TTC549 (cell line): ENCODE measurements at regions not wholly inside any gene's neighbourhood (a gene's known extent, or its start where the extent isn't known, plus 50 kb on each side); places are given as distances from the start of the nearest gene placed in this dataset.

Source experiments
- FAIRE-seq: peaks from 2 replicates; lab custom pipeline; 2012; peaks lifted over from hg19 to GRCh38; lab: Jason Lieb, UNC

GRCh38 chr5:57836331-57836730 is 353.7 kb upstream of the ACTBL2 start:
- FAIRE-seq: no peak

GRCh38 chr5:57834829-57835608 is 352.4 kb upstream of the ACTBL2 start:
- FAIRE-seq: no peak

GRCh38 chr5:57833489-57833888 is 350.9 kb upstream of the ACTBL2 start:
- no peak for FAIRE-seq

GRCh38 chr5:57832875-57833274 is 350.3 kb upstream of the ACTBL2 start:
- FAIRE-seq: no peak

- no peak for FAIRE-seq
Observed at GRCh38 chr5:57831932-57832331, 349.3 kb upstream of the ACTBL2 start.

- FAIRE-seq: no peak
Observed at GRCh38 chr5:57831090-57831489, 348.5 kb upstream of the ACTBL2 start.

- no peak for FAIRE-seq
Observed at GRCh38 chr5:57828221-57828620, 345.6 kb upstream of the ACTBL2 start.

GRCh38 chr5:57825031-57825686 is 342.5 kb upstream of the ACTBL2 start:
- FAIRE-seq: no peak

GRCh38 chr5:57824623-57825022 is 342.0 kb upstream of the ACTBL2 start:
- FAIRE-seq: no peak

GRCh38 chr5:57824047-57824446 is 341.4 kb upstream of the ACTBL2 start:
- no peak for FAIRE-seq

GRCh38 chr5:57822651-57823050 is 340.0 kb upstream of the ACTBL2 start:
- no peak for FAIRE-seq

GRCh38 chr5:57818397-57818796 is 335.8 kb upstream of the ACTBL2 start:
- no peak for FAIRE-seq

- FAIRE-seq: no peak
Observed at GRCh38 chr5:57817924-57818323, 335.3 kb upstream of the ACTBL2 start.

- no peak for FAIRE-seq
Observed at GRCh38 chr5:57817001-57817453, 334.4 kb upstream of the ACTBL2 start.

- no peak for FAIRE-seq
Observed at GRCh38 chr5:57816108-57816507, 333.5 kb upstream of the ACTBL2 start.

GRCh38 chr5:57805732-57806131 is 323.1 kb upstream of the ACTBL2 start:
- FAIRE-seq: no peak

GRCh38 chr5:57805170-57805569 is 322.6 kb upstream of the ACTBL2 start:
- no peak for FAIRE-seq

GRCh38 chr5:57804505-57804904 is 321.9 kb upstream of the ACTBL2 start:
- no peak for FAIRE-seq

GRCh38 chr5:57804007-57804444 is 321.4 kb upstream of the ACTBL2 start:
- FAIRE-seq: no peak

GRCh38 chr5:57802131-57802530 is 319.5 kb upstream of the ACTBL2 start:
- FAIRE-seq: no peak

GRCh38 chr5:57795203-57795602 is 312.6 kb upstream of the ACTBL2 start:
- FAIRE-seq: no peak

- no peak for FAIRE-seq
Observed at GRCh38 chr5:57791875-57792274, 309.3 kb upstream of the ACTBL2 start.

- no peak for FAIRE-seq
Observed at GRCh38 chr5:57785946-57786345, 303.3 kb upstream of the ACTBL2 start.

- no peak for FAIRE-seq
Observed at GRCh38 chr5:57784121-57784520, 301.5 kb upstream of the ACTBL2 start.
